NCI-H345 (cell line): ENCODE measurements at regions not wholly inside any gene's neighbourhood (a gene's known extent, or its start where the extent isn't known, plus 50 kb on each side); places are given as distances from the start of the nearest gene placed in this dataset.

Experiments used
- DNase-seq: peaks from one replicate; lab custom pipeline; 2025; lab: John Stamatoyannopoulos, UW

- DNase-seq = no peak
Observed at GRCh38 chr2:180208841-180209240, 201.7 kb upstream of the CWC22 start.

- DNase-seq = no peak
Observed at GRCh38 chr2:180205621-180206235, 198.6 kb upstream of the CWC22 start.

- no peak for DNase-seq
Observed at GRCh38 chr2:180203972-180204371, 196.9 kb upstream of the CWC22 start.

- no peak for DNase-seq
Observed at GRCh38 chr2:180202467-180202951, 195.4 kb upstream of the CWC22 start.

- DNase-seq = no peak
Observed at GRCh38 chr2:180196419-180196977, 189.4 kb upstream of the CWC22 start.

- DNase-seq = no peak
Observed at GRCh38 chr2:180195847-180196246, 188.8 kb upstream of the CWC22 start.

GRCh38 chr2:180191432-180192124, 184.5 kb upstream of the CWC22 start:
- no peak for DNase-seq

- DNase-seq = no peak
Observed at GRCh38 chr2:180190851-180191250, 183.8 kb upstream of the CWC22 start.

- no peak for DNase-seq
Observed at GRCh38 chr2:180187611-180188010, 180.5 kb upstream of the CWC22 start.

- no peak for DNase-seq
Observed at GRCh38 chr2:180184506-180184905, 177.4 kb upstream of the CWC22 start.

- DNase-seq = no peak
Observed at GRCh38 chr2:180180511-180180910, 173.4 kb upstream of the CWC22 start.

- no peak for DNase-seq
Observed at GRCh38 chr2:180177534-180177933, 170.4 kb upstream of the CWC22 start.

GRCh38 chr2:180175736-180176135, 168.6 kb upstream of the CWC22 start:
- no peak for DNase-seq

- DNase-seq = no peak
Observed at GRCh38 chr2:180174580-180174979, 167.5 kb upstream of the CWC22 start.

- no peak for DNase-seq
Observed at GRCh38 chr2:180169474-180169873, 162.4 kb upstream of the CWC22 start.

GRCh38 chr2:180161415-180161814, 154.3 kb upstream of the CWC22 start:
- no peak for DNase-seq

- no peak for DNase-seq
Observed at GRCh38 chr2:180159921-180160320, 152.8 kb upstream of the CWC22 start.

GRCh38 chr2:180158961-180159360, 151.9 kb upstream of the CWC22 start:
- DNase-seq = no peak

- DNase-seq = no peak
Observed at GRCh38 chr2:180156651-180157050, 149.6 kb upstream of the CWC22 start.

GRCh38 chr2:180150606-180151005, 143.5 kb upstream of the CWC22 start:
- no peak for DNase-seq

GRCh38 chr2:180146541-180146940, 139.4 kb upstream of the CWC22 start:
- DNase-seq = no peak

GRCh38 chr2:180146114-180146513, 139.0 kb upstream of the CWC22 start:
- no peak for DNase-seq

GRCh38 chr2:180145163-180145562, 138.1 kb upstream of the CWC22 start:
- no peak for DNase-seq
